ENCODE measurements at regions not wholly inside any gene's neighbourhood (a gene's known extent, or its start where the extent isn't known, plus 50 kb on each side); places are given as distances from the start of the nearest gene placed in this dataset.

DNA sequence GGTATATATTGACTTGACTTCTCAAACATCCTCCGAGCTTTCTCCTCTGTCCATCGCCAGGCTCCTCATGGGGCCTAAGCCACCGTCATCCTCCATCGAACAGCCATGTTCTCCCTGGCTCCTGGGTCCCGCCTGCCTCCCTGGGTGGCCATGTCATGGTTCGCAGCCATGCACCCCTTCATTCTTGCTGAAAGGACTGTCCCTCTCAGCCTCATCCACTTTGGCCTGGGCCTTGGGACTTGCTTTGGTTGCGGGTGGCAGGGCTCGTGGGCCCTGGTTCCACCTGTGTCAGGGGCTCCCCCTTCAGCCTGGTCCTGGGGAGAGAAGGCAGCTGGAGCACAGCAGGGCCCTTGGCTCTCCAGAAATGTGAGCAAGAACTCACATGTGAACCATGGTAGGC is 183.8 kb downstream of the KATNAL1 start:
- no peak overlapping the region for H2BK12ac ChIP-seq (ENCODE audit: low read length)
- H3K36me3 ChIP-seq (replicated peaks in 1 of 2; ENCODE audit: control insufficient read depth in 2 of 2, insufficient read depth in 2 of 2, low read length in 2 of 2) = no peaks in the 10 kb centered on the region
- WGBS, 2 donors (ENCODE audit: extremely low coverage in 2 of 2, insufficient read length in 2 of 2, insufficient replicate concordance in 1 of 2) = no CpG with 5 or more reads among the region's 8 CpGs
- H2AK5ac ChIP-seq (ENCODE audit: low read depth, low read length) = no peak overlapping the region
- no peaks in the 10 kb centered on the region for H3K79me1 ChIP-seq (ENCODE audit: low read depth, low read length)
- no peak overlapping the region for H3K4me3 ChIP-seq (ENCODE audit: low read length in 2 of 2)
- no peak overlapping the region for H3K9ac ChIP-seq (ENCODE audit: low read depth, low read length, poor library complexity)
- H3K9me3 ChIP-seq (replicated peaks in 1 of 2; ENCODE audit: control insufficient read depth in 2 of 2, insufficient read depth in 1 of 2, low read depth in 1 of 2, low read length in 2 of 2) = no peaks in the 10 kb centered on the region
- no peak for DNase-seq (ENCODE audit: low spot score)
- H3K4me2 ChIP-seq (ENCODE audit: insufficient read depth, low read length, poor library complexity, severe bottlenecking) = no peak overlapping the region
- no peak overlapping the region for H3K4ac ChIP-seq (ENCODE audit: low read length)
- no peak overlapping the region for H4K8ac ChIP-seq (ENCODE audit: low read depth, low read length)
- H3K4me1 ChIP-seq (ENCODE audit: control insufficient read depth in 2 of 2, insufficient read depth in 1 of 2, low read depth in 1 of 2, low read length in 2 of 2) = peaks cover 0 to 3% of the 10 kb centered on the region in 2 donors
- no peak overlapping the region for H3K27ac ChIP-seq (replicated peaks; ENCODE audit: low read length)
- no peak overlapping the region for H3K23ac ChIP-seq (ENCODE audit: low read depth, low read length, poor library complexity)
- peaks cover 0 to 27% (median 0%) of the 10 kb centered on the region in 3 experiments for H3K27me3 ChIP-seq (ENCODE audit: control insufficient read depth in 3 of 3, insufficient read depth in 3 of 3, low read depth in 1 of 3, low read length in 3 of 3)
- H2BK120ac ChIP-seq (ENCODE audit: low read depth, low read length) = no peak overlapping the region
- H2AFZ ChIP-seq (ENCODE audit: low read length) = no peak overlapping the region
- no peak overlapping the region for H2BK15ac ChIP-seq (ENCODE audit: low read length)
- peak overlapping the region; percentile 8 for H3K18ac ChIP-seq (ENCODE audit: low read length)
- no peak overlapping the region for H3K14ac ChIP-seq (ENCODE audit: low read length)
- no peak overlapping the region for H2BK5ac ChIP-seq (ENCODE audit: low read length)
- no peak overlapping the region for H4K91ac ChIP-seq (ENCODE audit: low read depth, low read length, poor library complexity)

DNA sequence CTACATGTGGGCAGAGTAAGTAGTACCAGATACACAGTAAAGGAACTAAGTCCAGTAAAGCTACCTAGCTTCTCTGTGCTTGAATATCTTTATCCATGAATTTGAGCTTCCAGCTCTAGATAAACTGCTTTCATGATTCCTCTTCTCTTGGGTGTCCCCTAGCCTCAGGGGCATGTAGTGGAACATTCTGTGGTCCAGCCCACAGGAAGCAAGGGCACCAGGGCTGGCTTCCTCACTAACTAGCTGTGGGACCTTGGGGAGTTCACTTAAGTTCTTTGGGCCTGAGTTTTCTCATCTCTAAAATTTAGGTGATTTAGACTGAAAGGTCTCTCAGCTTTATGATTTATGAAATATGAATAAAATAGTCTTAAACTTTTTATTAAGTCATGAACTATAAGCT is 185.7 kb downstream of the KATNAL1 start:
- H3K9ac ChIP-seq (ENCODE audit: low read depth, low read length, poor library complexity) = no peak overlapping the region
- no peak overlapping the region for H3K4me3 ChIP-seq (ENCODE audit: low read length in 2 of 2)
- H3K36me3 ChIP-seq (replicated peaks in 1 of 2; ENCODE audit: control insufficient read depth in 2 of 2, insufficient read depth in 2 of 2, low read length in 2 of 2) = no peaks in the 10 kb centered on the region
- no peak overlapping the region for H3K27ac ChIP-seq (replicated peaks; ENCODE audit: low read length)
- no peak for DNase-seq (ENCODE audit: low spot score)
- peaks cover 0 to 3% of the 10 kb centered on the region in 2 donors for H3K4me1 ChIP-seq (ENCODE audit: control insufficient read depth in 2 of 2, insufficient read depth in 1 of 2, low read depth in 1 of 2, low read length in 2 of 2)
- no peak overlapping the region for H2BK5ac ChIP-seq (ENCODE audit: low read length)
- no peak overlapping the region for H2AK5ac ChIP-seq (ENCODE audit: low read depth, low read length)
- H4K8ac ChIP-seq (ENCODE audit: low read depth, low read length) = no peak overlapping the region
- H4K91ac ChIP-seq (ENCODE audit: low read depth, low read length, poor library complexity) = no peak overlapping the region
- no peak overlapping the region for H3K18ac ChIP-seq (ENCODE audit: low read length)
- no peaks in the 10 kb centered on the region for H3K79me1 ChIP-seq (ENCODE audit: low read depth, low read length)
- no peak overlapping the region for H3K14ac ChIP-seq (ENCODE audit: low read length)
- peaks cover 0 to 23% (median 0%) of the 10 kb centered on the region in 3 experiments for H3K27me3 ChIP-seq (ENCODE audit: control insufficient read depth in 3 of 3, insufficient read depth in 3 of 3, low read depth in 1 of 3, low read length in 3 of 3)
- H2BK15ac ChIP-seq (ENCODE audit: low read length) = no peak overlapping the region
- no peak overlapping the region for H2BK120ac ChIP-seq (ENCODE audit: low read depth, low read length)
- no peaks in the 10 kb centered on the region for H3K9me3 ChIP-seq (replicated peaks in 1 of 2; ENCODE audit: control insufficient read depth in 2 of 2, insufficient read depth in 1 of 2, low read depth in 1 of 2, low read length in 2 of 2)
- no peak overlapping the region for H3K23ac ChIP-seq (ENCODE audit: low read depth, low read length, poor library complexity)
- H3K4me2 ChIP-seq (ENCODE audit: insufficient read depth, low read length, poor library complexity, severe bottlenecking) = no peak overlapping the region
- H2AFZ ChIP-seq (ENCODE audit: low read length) = no peak overlapping the region
- H2BK12ac ChIP-seq (ENCODE audit: low read length) = no peak overlapping the region
- H3K4ac ChIP-seq (ENCODE audit: low read length) = no peak overlapping the region

DNA sequence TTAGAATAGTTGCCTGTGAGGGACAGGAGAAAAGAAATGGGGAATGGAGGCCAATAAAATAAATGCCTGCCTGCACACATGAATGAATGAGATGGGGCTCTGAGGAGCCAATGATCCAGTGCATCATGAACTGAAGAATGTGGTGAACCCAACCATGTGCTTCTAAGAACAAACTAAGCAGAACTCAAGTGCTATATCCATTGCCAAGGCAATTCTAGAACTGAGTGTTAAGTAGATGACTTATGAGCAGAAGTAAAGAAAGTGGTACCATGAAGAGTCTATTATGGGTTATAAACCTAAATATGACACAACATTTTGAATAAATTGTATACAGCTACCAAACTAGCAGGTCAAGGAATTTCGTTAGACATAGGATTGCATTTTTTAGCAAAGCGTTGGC is 186.1 kb downstream of the KATNAL1 start:
- peaks cover 0 to 18% (median 0%) of the 10 kb centered on the region in 3 experiments for H3K27me3 ChIP-seq (ENCODE audit: control insufficient read depth in 3 of 3, insufficient read depth in 3 of 3, low read depth in 1 of 3, low read length in 3 of 3)
- H3K4me3 ChIP-seq (ENCODE audit: low read length in 2 of 2) = no peak overlapping the region
- no peak overlapping the region for H3K4me2 ChIP-seq (ENCODE audit: insufficient read depth, low read length, poor library complexity, severe bottlenecking)
- H3K9ac ChIP-seq (ENCODE audit: low read depth, low read length, poor library complexity) = no peak overlapping the region
- no peak overlapping the region for H3K18ac ChIP-seq (ENCODE audit: low read length)
- no peak overlapping the region for H2AFZ ChIP-seq (ENCODE audit: low read length)
- H3K9me3 ChIP-seq (replicated peaks in 1 of 2; ENCODE audit: control insufficient read depth in 2 of 2, insufficient read depth in 1 of 2, low read depth in 1 of 2, low read length in 2 of 2) = no peaks in the 10 kb centered on the region
- no peak overlapping the region for H2AK5ac ChIP-seq (ENCODE audit: low read depth, low read length)
- no peak overlapping the region for H3K4ac ChIP-seq (ENCODE audit: low read length)
- no peak overlapping the region for H3K23ac ChIP-seq (ENCODE audit: low read depth, low read length, poor library complexity)
- no CpG with 5 or more reads among the region's 2 CpGs for WGBS, 2 donors (ENCODE audit: extremely low coverage in 2 of 2, insufficient read length in 2 of 2, insufficient replicate concordance in 1 of 2)
- H3K27ac ChIP-seq (replicated peaks; ENCODE audit: low read length) = no peak overlapping the region
- no peak overlapping the region for H2BK120ac ChIP-seq (ENCODE audit: low read depth, low read length)
- H2BK12ac ChIP-seq (ENCODE audit: low read length) = no peak overlapping the region
- no peak overlapping the region for H2BK15ac ChIP-seq (ENCODE audit: low read length)
- no peak overlapping the region for H2BK5ac ChIP-seq (ENCODE audit: low read length)
- no peak overlapping the region for H3K14ac ChIP-seq (ENCODE audit: low read length)
- H3K79me1 ChIP-seq (ENCODE audit: low read depth, low read length) = no peaks in the 10 kb centered on the region
- DNase-seq (ENCODE audit: low spot score) = no peak
- no peak overlapping the region for H4K91ac ChIP-seq (ENCODE audit: low read depth, low read length, poor library complexity)
- H3K36me3 ChIP-seq (replicated peaks in 1 of 2; ENCODE audit: control insufficient read depth in 2 of 2, insufficient read depth in 2 of 2, low read length in 2 of 2) = no peaks in the 10 kb centered on the region
- H4K8ac ChIP-seq (ENCODE audit: low read depth, low read length) = no peak overlapping the region
- peaks cover 0 to 3% of the 10 kb centered on the region in 2 donors for H3K4me1 ChIP-seq (ENCODE audit: control insufficient read depth in 2 of 2, insufficient read depth in 1 of 2, low read depth in 1 of 2, low read length in 2 of 2)

DNA sequence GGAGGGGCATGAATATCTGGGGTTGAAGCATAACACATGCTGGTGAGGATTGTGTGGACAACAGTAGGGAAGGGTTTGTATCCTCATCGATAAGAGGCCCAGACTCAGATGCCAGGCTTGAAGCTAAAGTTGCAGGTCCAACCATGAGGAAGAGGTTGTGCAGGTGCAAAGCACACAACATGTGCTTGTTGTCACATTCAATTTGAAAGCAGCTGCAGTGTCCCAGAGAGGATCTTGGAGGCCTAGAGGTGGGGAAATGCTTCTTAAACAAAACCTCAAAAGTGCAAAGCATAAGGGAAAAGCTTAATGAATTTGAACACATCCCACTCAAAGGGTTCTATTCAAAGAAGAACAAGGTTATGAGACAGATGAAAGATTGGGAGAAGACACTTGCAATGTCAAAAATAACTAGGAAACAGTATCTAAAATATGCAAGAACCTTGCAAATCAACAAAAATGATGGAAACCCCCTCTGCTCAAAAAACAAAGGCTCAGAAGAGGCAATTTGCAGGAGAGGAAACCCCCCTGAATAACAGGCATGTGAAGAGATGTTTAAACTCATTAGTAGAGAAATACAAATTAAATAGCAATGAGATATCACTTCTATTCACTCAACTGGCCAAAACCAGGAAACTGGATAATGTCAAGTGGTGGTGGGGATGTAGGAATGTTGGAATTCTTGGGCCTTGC is 187.1 kb downstream of the KATNAL1 start:
- Histone ChIP-seq H2BK120ac (ENCODE audit: low read depth, low read length) (no peak overlapping the region), H2BK5ac (ENCODE audit: low read length) (no peak overlapping the region), H3K27me3 (ENCODE audit: control insufficient read depth in 3 of 3, insufficient read depth in 3 of 3, low read depth in 1 of 3, low read length in 3 of 3) (peaks cover 0 to 17% (median 0%) of the 10 kb centered on the region in 3 experiments), H3K36me3 (replicated peaks in 1 of 2; ENCODE audit: control insufficient read depth in 2 of 2, insufficient read depth in 2 of 2, low read length in 2 of 2) (no peaks in the 10 kb centered on the region), H2BK12ac (ENCODE audit: low read length) (no peak overlapping the region), H2AK5ac (ENCODE audit: low read depth, low read length) (no peak overlapping the region), H4K8ac (ENCODE audit: low read depth, low read length) (no peak overlapping the region), H3K9me3 (replicated peaks in 1 of 2; ENCODE audit: control insufficient read depth in 2 of 2, insufficient read depth in 1 of 2, low read depth in 1 of 2, low read length in 2 of 2) (no peaks in the 10 kb centered on the region), H4K91ac (ENCODE audit: low read depth, low read length, poor library complexity) (no peak overlapping the region), H3K4ac (ENCODE audit: low read length) (no peak overlapping the region), H3K79me1 (ENCODE audit: low read depth, low read length) (no peaks in the 10 kb centered on the region), H3K4me1 (ENCODE audit: control insufficient read depth in 2 of 2, insufficient read depth in 1 of 2, low read depth in 1 of 2, low read length in 2 of 2) (peaks cover 0 to 3% of the 10 kb centered on the region in 2 donors), H3K4me3 (ENCODE audit: low read length in 2 of 2) (no peak overlapping the region), H2BK15ac (ENCODE audit: low read length) (no peak overlapping the region), H2AFZ (ENCODE audit: low read length) (no peak overlapping the region), H3K27ac (replicated peaks; ENCODE audit: low read length) (no peak overlapping the region), H3K4me2 (ENCODE audit: insufficient read depth, low read length, poor library complexity, severe bottlenecking) (no peak overlapping the region), H3K18ac (ENCODE audit: low read length) (no peak overlapping the region), H3K14ac (ENCODE audit: low read length) (no peak overlapping the region), H3K23ac (ENCODE audit: low read depth, low read length, poor library complexity) (no peak overlapping the region), H3K9ac (ENCODE audit: low read depth, low read length, poor library complexity) (no peak overlapping the region)
- DNase-seq (ENCODE audit: low spot score) = no peak
- WGBS, 2 donors (ENCODE audit: extremely low coverage in 2 of 2, insufficient read length in 2 of 2, insufficient replicate concordance in 1 of 2) = no CpG with 5 or more reads among the region's 1 CpG
